Activated CD8-positive, alpha-beta memory T cell treated with anti-CD3 and anti-CD28 coated beads for 24 hours (primary cell): ENCODE measurements at regions not wholly inside any gene's neighbourhood (a gene's known extent, or its start where the extent isn't known, plus 50 kb on each side); places are given as distances from the start of the nearest gene placed in this dataset.

Experiments
- DNase-seq: peaks from one replicate; pipeline ENCODE4 v3.0.0-alpha.2; 2020

DNA sequence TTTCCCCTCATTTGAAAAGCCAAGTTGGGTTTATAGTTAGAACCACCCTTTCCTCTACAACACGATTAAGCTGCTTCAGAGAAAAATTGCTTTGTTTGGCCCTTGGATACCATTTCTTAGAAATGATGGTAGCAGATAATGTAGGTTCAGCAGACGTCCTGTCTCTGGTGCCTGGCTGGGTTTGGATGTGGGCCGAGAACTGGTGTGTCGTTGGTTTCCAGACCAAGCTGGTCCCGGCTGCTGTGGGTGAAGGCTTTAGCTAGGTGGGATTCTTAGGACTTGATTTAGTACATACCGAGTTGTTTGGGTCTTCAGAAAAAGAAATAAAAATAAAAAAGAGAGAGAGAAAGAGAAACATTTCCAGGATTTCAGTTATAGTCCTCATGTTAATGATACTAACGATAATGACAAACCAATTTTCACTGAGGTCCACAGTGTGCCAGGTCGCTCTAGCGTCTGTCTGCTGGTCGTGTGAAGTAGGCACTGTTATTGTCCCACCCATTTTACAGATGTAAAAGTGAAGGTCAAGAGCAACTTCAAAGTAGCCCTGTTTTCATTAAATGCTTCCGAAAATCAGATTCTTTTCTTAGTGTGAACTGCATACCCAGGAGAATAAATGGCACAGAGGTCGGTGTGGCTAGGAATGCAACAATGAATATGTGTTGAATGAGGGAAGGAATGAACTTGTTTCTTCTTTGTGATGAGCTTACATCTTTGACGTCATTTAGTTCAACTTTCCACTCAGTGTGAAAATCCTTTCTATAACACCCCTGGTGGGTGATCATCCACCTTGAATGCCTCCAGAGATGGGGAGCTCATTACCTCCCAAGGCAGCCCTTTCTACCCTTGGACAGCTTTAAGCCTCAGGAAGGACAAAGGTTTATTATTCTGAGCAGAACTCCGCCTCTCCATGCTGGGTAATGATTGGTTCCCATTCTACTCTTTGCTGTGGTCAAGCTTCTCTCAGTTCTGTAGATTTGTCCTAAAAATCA lies 115.9 kb downstream of the INHBB start:
- no peak for DNase-seq

DNA sequence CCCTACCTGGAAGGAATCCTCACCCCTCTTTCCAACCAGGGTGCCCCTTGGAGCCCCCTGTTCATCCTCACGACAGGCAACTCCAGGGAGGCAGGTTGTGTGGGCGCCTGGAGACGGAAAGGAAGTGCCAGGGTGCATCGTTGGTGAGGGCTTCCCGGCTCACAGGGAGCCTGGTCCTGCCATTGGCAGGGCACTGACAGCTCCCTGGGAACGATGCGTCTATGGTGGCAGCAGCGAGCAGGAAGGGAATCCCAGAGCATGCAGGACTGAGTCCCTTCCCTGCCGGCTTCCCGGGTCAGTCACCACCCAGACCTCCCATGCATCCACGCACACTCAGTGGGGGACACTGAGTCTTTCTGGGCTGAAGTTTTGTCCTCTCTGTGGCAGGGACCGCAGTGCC lies 117.6 kb downstream of the INHBB start:
- DNase-seq = no peak

- no peak for DNase-seq
These were observed 118.1 kb downstream of the INHBB start for GRCh38 chr2:120463996-120464395.

GRCh38 chr2:120464448-120464931 lies 118.6 kb downstream of the INHBB start:
- no peak for DNase-seq

- DNase-seq = no peak
These were observed 119.2 kb downstream of the INHBB start for GRCh38 chr2:120465012-120465700.

- DNase-seq = no peak
These were observed 119.7 kb downstream of the INHBB start for GRCh38 chr2:120465701-120465988.

GRCh38 chr2:120465989-120466703 lies 120.2 kb downstream of the INHBB start:
- no peak for DNase-seq

- no peak for DNase-seq
These were observed 120.7 kb downstream of the INHBB start for GRCh38 chr2:120466704-120467054.

DNA sequence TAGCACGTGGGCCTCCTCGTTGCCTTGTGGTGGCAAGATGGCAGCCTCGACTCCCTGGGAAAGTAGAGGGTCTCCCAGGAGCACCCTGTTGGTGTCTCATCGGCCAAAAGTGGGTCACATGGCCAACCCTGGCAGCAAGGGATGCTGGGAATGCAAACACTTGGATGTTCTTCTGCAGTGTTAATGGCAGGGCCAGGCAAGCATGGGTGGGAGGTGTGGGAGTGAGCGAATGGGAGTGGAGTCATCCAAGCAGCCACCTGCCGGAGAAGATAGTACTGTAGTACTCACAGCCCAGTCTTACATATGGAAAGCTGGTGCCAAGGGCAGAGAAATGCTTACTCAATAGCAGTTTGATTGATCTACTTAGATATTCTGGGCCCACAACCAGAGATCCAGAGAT lies 122.2 kb downstream of the INHBB start:
- no peak for DNase-seq

- no peak for DNase-seq
These were observed 123.5 kb downstream of the INHBB start for GRCh38 chr2:120469426-120469825.

GRCh38 chr2:120470041-120470965 lies 124.4 kb downstream of the INHBB start:
- no peak for DNase-seq

- DNase-seq = no peak
These were observed 125.2 kb downstream of the INHBB start for GRCh38 chr2:120471166-120471565.

DNA sequence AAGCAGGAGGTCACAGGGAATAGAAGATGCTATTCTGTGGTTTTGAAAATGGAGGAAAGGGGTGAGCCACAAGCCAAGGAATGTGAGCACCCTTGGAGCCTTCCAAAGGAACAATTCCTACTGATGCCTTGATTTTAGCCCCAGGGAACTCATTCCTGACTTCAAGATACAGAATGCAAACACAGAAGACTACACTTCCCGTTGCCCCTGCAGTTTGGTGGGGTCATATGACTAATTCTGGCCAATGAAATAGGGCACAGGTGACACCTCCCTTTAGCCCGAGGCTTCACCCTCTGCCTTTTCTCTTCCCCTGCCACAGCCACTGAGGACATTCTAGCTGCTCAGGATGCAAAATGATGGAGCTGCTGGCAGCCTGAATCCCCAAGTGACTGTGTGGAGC lies 126.1 kb downstream of the INHBB start:
- DNase-seq = no peak

- no peak for DNase-seq
These were observed 127.0 kb downstream of the INHBB start for GRCh38 chr2:120472891-120473309.

DNA sequence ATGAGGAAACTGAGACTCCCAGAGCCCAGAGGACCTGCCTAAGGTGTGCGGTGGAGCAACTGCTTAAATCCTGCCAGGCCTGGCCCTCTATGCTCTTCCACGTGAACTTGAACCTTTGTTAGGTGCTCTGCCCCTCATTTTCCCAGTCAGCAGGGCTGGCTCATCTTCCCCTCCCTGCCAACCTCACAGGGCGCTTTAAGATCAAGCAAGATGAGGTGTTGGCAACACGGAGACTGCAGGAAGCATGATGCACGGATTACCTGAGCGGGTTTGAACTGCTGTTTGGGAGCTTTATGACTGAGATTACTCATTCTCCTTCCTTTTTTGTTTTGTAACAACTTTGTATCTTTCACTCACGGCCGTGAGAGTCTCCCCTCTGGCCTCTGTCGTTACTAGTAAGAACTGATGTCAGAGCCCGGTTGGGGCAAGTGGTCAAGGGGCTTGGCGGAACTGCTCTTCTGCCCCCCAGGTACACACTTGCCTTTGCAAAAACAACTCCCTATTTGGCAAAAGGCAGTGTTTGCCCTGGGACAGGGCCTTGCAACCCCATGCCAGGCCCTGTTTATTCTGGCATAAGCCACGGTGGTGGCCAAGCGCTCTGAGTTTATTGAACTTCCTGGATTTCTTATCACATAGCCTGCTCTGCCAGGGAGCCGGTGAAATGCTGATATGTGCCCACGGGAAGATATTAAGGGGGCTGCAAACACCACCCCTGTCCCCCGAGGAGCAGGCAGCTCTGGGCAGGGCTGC lies 127.8 kb downstream of the INHBB start:
- DNase-seq = no peak

DNA sequence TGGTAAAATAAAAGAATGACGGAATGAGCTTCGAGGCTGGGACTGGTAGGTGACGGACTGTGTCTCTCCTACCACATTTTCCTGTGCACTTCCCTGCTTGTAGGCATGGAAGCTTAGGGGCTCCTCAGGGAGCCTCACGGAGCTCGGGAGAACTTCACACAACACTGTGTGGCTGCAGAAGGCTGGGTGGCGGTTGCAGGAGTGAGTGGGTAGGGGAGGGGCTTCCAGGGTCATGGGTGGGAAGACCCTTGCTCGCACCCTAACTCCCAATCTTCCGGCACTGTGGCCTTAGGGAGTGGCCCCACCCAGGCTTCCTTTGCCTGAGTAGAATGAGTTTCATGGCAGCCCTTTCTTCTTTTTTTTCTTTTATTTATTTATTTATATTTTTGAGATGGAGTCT lies 128.6 kb downstream of the INHBB start:
- DNase-seq = no peak

- no peak for DNase-seq
These were observed 130.2 kb downstream of the INHBB start for GRCh38 chr2:120476141-120476540.

DNA sequence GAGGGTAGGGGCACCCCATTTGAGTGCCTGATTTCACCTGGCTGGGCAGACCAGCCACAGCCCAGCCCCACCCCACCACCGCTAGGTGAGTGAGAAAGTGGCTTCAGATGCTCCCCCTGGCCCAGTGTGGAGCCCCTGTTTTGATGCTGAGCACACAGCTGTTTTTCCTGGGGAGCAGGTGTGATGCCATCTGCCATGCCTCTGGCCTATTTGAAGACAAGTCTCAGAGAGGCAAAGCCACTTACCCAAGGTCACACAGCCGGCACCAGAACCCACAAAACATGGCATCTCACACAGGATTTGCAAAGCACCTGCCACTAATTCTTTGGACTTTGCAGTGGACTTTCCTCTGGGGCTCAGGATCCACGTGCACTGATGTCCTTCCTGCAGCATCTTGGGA lies 131.3 kb downstream of the INHBB start:
- no peak for DNase-seq

GRCh38 chr2:120477831-120478481 lies 132.0 kb downstream of the INHBB start:
- DNase-seq = no peak

- DNase-seq = no peak
These were observed 134.5 kb downstream of the INHBB start for GRCh38 chr2:120480346-120480902.
